A673 (cell line): ENCODE measurements at regions not wholly inside any gene's neighbourhood (a gene's known extent, or its start where the extent isn't known, plus 50 kb on each side); places are given as distances from the start of the nearest gene placed in this dataset.

ENCODE experiments used
- BruUV-seq: library from RNA; stranded (reverse); fragments of 400-500 nt; replicated peaks from 2 replicates; lab custom pipeline; 2021; lab: Mats Ljungman, UMichigan
- CTCF ChIA-PET: fragments of 300-600 bp; sonication (Branson Sonifier 250); formaldehyde crosslinking; loops from one replicate; lab custom pipeline; 2022; ENCODE audit warnings: antibody characterized with exemption; lab: Charles Lee
- POLR2A ChIA-PET: fragments of 300-600 bp; sonication (Branson Sonifier 250); formaldehyde crosslinking; loops from one replicate; lab custom pipeline; 2022; ENCODE audit warnings: antibody characterized with exemption; ENCODE audit not compliant: low non-redundant PET; lab: Charles Lee
- DNase-seq: peaks from one replicate; pipeline ENCODE4 v3.0.0-alpha.2; 2015; ENCODE audit warnings: low spot score
- H3K27ac ChIP-seq: fragments of 200-600 bp; sonication (generic); 2 replicates; pipeline ENCODE4 v1.5.1; 2016; ENCODE audit warnings: mixed run types, low read depth, mild to moderate bottlenecking, mixed read lengths, antibody characterized with exemption, low read length; ENCODE audit not compliant: poor library complexity, severe bottlenecking
- H3K27me3 ChIP-seq: fragments of 200-600 bp; sonication (generic); replicated peaks from 2 replicates; pipeline ENCODE4 v1.6.1; 2017; ENCODE audit warnings: mixed run types, low read depth, mild to moderate bottlenecking, mixed read lengths, antibody characterized with exemption, low read length; ENCODE audit not compliant: insufficient read depth, poor library complexity
- H3K36me3 ChIP-seq: fragments of 200-600 bp; sonication (generic); 2 replicates; pipeline ENCODE4 v1.6.1; 2016; ENCODE audit warnings: mixed run types, mild to moderate bottlenecking, mixed read lengths, antibody characterized with exemption, low read length; ENCODE audit not compliant: insufficient read depth, poor library complexity, severe bottlenecking
- H3K4me1 ChIP-seq: fragments of 200-600 bp; sonication (generic); 2 replicates; pipeline ENCODE4 v1.6.1; 2017; ENCODE audit warnings: mixed run types, mild to moderate bottlenecking, mixed read lengths, antibody characterized with exemption, low read length; ENCODE audit not compliant: insufficient read depth, poor library complexity, severe bottlenecking
- H3K4me3 ChIP-seq: fragments of 200-600 bp; sonication (generic); 2 replicates; pipeline ENCODE4 v1.5.1; 2016; ENCODE audit warnings: low read depth, mixed run types, mild to moderate bottlenecking, mixed read lengths, low read length; ENCODE audit not compliant: poor library complexity, severe bottlenecking
- H3K9me3 ChIP-seq: fragments of 200-600 bp; sonication (generic); 2 replicates; pipeline ENCODE4 v1.6.1; 2016; ENCODE audit warnings: mixed run types, low read depth, mild to moderate bottlenecking, mixed read lengths, antibody characterized with exemption, low read length; ENCODE audit not compliant: poor library complexity, severe bottlenecking
- CTCF ChIP-seq: fragments of 300-800, 200-600 bp; sonication (generic); conservative IDR thresholded peaks from 2 replicates; pipeline ENCODE4 v1.5.1; 2017; ENCODE audit warnings: low read depth, mild to moderate bottlenecking, antibody characterized with exemption, low read length, moderate library complexity, mixed read lengths
- EZH2 ChIP-seq: fragments of 200-600 bp; sonication (generic); IDR thresholded peaks from 2 replicates; pipeline ENCODE4 v1.6.1; 2017; ENCODE audit warnings: borderline replicate concordance, low read depth, mild to moderate bottlenecking, mixed read lengths, antibody characterized with exemption, low read length; ENCODE audit not compliant: poor library complexity, severe bottlenecking
- intact Hi-C: fragments of 100-400 bp; cut with micrococcal nuclease; formaldehyde crosslinking; loops from one replicate; pipeline ENCODE4 v1.10.0; 2022; ENCODE audit not compliant: unreplicated experiment

DNA sequence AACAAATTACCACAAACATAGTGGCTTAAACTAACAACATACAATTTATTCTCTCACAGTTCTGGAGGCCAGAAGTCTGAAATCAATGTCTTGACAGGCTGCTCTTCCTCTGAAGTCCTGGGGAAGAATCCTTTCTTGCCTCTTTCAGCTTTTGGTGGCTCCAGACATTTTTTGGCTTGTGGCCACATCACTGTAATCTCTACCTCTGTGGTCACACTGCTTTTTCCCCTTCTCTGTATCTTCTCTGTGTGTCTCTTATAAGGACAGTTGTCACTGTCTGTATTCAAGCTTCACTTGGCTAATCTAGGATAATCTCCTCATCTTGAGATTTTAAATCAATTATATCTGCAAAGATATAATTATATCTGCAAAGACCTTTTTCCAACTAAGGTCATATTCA is 80.3 kb upstream of the ABHD2 start:
- DNase-seq: no peak
- no peak overlapping the region for H3K27ac ChIP-seq
- BruUV-seq: no TSS peak
- no peak for TF ChIP-seq EZH2
- TF ChIP-seq CTCF: no peak
- H3K4me3 ChIP-seq: no peak overlapping the region
- ChIA-PET POLR2A (no interaction called here), CTCF (no interaction called here)
- H3K27me3 ChIP-seq: no peaks in the 10 kb centered on the region
- no peaks in the 10 kb centered on the region for H3K4me1 ChIP-seq
- no peaks in the 10 kb centered on the region for H3K36me3 ChIP-seq
- no peaks in the 10 kb centered on the region for H3K9me3 ChIP-seq
- intact Hi-C loops: no loop called here

GRCh38 chr15:89009080-89009479 is 79.2 kb upstream of the ABHD2 start:
- H3K9me3 ChIP-seq: no peaks in the 10 kb centered on the region
- ChIA-PET POLR2A (no interaction called here), CTCF (interaction anchor here (0.6 kb wide), 1 partner anchor 12 kb away, joined by 3 read pairs; no protein-coding TSS in a partner anchor)
- no peak overlapping the region for H3K4me3 ChIP-seq
- no peaks in the 10 kb centered on the region for H3K36me3 ChIP-seq
- intact Hi-C loops: no loop called here
- TF ChIP-seq CTCF (no peak), EZH2 (no peak)
- H3K27ac ChIP-seq: no peak overlapping the region
- H3K27me3 ChIP-seq: no peaks in the 10 kb centered on the region
- no peaks in the 10 kb centered on the region for H3K4me1 ChIP-seq
- no peak for DNase-seq
- BruUV-seq: no TSS peak

DNA sequence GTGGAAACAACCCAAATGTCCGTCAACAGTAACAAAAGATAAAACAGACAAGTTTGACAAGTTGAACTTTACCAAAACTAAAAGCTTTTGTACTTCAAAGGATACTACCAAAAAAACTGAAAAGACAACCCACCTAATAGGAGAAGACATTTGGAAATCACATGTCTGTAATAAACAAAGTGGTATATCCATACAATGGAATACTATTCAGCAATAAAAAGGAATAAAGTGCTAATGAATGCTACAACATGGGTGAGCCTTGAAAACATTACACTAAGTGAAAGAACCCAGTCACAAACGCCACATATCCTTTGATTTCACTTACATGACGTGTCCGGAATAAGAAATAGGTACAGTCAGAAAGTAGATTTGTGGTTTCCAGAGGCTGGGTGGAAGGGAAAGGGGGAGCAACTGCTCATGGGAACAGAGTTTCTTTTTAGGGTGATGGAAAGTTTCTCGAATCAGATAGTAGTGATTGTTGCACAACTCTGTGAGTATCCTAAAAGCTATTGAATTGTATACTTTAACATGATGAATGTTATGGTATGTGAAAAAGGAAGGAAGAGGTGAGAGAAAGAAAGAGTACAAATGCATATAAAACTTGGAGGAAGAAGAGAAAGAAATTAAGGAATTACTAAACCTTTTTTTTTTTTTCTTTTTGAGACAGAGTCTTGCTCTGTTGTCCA is 72.7 kb upstream of the ABHD2 start:
- peaks cover 7% of the 10 kb centered on the region for H3K4me1 ChIP-seq
- no peaks in the 10 kb centered on the region for H3K36me3 ChIP-seq
- intact Hi-C loops: no loop called here
- ChIA-PET POLR2A (no interaction called here), CTCF (interaction anchor here (1.4 kb wide), 1 partner anchor 111 kb away, joined by 5 read pairs; no protein-coding TSS in a partner anchor)
- H3K9me3 ChIP-seq: peaks cover 3% of the 10 kb centered on the region
- no TSS peak for BruUV-seq
- H3K27me3 ChIP-seq: peaks cover 9% of the 10 kb centered on the region
- TF ChIP-seq CTCF (no peak), EZH2 (no peak)
- no peak for DNase-seq
- no peak overlapping the region for H3K27ac ChIP-seq
- no peak overlapping the region for H3K4me3 ChIP-seq
